Skeletal muscle satellite cell (primary cell): ENCODE measurements at regions not wholly inside any gene's neighbourhood (a gene's known extent, or its start where the extent isn't known, plus 50 kb on each side); places are given as distances from the start of the nearest gene placed in this dataset.
A peak's percentile ranks its signal among the peaks of the same experiment; 100 is the strongest.

Experiments used
- H3K27me3 ChIP-seq: 2 replicates; pipeline ENCODE4 v1.7.0; 2013; ENCODE audit warnings: low read length; ENCODE audit not compliant: control insufficient read depth, insufficient read depth
- H3K36me3 ChIP-seq: 2 replicates; pipeline ENCODE4 v1.7.0; 2013; ENCODE audit warnings: mild to moderate bottlenecking, control low read depth, low read length; ENCODE audit not compliant: insufficient read depth
- H3K4me1 ChIP-seq: 2 replicates; pipeline ENCODE4 v1.7.0; 2013; ENCODE audit warnings: low read length; ENCODE audit not compliant: control insufficient read depth, insufficient read depth
- H3K4me2 ChIP-seq: 2 replicates; pipeline ENCODE4 v1.7.0; 2013; ENCODE audit warnings: mild to moderate bottlenecking, low read length
- H3K4me3 ChIP-seq: 2 replicates; pipeline ENCODE4 v1.7.0; 2013; ENCODE audit warnings: low read length
- H3K9ac ChIP-seq: 2 replicates; pipeline ENCODE4 v1.7.0; 2013; ENCODE audit warnings: mild to moderate bottlenecking, low read depth, low read length, moderate library complexity
- H3K9me3 ChIP-seq: replicated peaks from 2 replicates; pipeline ENCODE4 v1.7.0; 2013; ENCODE audit warnings: mild to moderate bottlenecking, control low read depth, low read length

DNA sequence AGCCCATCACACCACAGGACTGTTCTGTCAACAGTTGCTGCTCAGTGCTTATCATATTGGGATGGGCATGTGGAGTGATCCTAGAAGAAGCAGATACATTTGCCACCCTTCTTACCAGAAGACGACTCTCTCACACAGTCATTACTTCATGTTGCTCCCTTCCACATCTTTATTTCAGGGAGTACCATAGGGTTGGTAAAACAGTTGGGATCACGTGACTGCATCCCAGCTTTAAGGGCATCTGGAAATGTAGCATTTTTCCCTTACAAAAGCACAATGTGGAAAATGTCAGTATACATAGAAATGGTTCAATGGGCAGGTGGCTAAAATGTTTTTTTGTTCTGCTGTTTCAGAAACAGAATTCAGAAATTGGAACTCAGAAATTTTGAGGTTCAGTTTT lies 791.0 kb downstream of the OTOL1 start:
- no peak overlapping the region for H3K4me2 ChIP-seq
- H3K36me3 ChIP-seq = no peaks in the 10 kb centered on the region
- no peaks in the 10 kb centered on the region for H3K9me3 ChIP-seq
- H3K4me3 ChIP-seq = no peak overlapping the region
- peaks cover 15% of the 10 kb centered on the region for H3K4me1 ChIP-seq
- H3K9ac ChIP-seq = no peak overlapping the region
- no peaks in the 10 kb centered on the region for H3K27me3 ChIP-seq

DNA sequence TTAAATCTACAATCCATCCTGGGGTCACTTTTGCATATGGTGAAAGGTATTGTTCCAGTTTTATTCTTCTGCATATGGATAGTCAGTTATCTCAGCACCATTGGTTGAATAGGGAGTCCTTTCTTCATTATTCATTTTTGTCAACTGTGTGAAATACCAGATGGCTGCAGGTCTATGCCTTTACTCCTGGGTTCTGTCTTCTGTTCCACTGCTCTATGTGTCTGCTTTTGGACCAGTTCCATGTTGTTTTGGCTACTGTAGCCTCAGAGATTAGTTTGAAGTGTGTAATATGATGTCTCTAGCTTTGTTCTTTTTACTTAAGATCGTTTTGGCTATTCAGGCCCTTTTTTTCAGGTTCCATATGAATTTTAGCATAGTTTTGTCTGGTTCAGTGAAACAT lies 795.8 kb downstream of the OTOL1 start:
- Histone ChIP-seq H3K4me1 (peaks cover 22% of the 10 kb centered on the region), H3K4me2 (no peak overlapping the region), H3K4me3 (no peak overlapping the region), H3K27me3 (no peaks in the 10 kb centered on the region), H3K36me3 (no peaks in the 10 kb centered on the region), H3K9ac (no peak overlapping the region), H3K9me3 (no peaks in the 10 kb centered on the region)

DNA sequence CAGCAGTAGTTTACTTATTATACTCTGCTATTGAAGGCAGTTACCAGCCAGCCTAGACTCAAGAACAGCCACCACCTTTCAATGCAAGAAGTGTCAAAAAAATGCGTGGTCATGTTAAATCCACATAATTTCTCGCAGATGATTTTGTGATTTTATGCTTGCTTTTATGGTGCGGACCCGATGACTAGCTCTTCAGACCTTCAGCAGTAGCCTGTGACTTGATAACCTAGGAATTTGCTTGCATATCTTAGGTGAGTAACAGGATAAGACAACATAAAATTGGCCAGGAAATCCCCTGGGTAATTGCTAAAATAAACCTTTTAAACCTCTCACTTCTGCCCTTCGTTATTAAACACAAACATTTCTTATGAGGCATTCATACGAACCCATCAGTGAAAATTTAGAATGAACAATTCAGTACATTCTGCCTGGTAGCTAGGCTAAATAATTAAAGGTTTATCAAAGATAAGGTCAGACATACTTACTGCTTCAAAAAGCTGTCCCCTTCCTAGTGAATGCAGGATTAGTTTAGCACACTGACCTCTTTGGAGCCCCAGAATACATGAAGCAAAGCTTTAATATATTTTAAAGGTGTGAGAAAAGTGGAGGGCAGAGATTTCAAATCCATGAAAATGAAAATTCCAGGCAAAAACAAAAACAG lies 798.8 kb downstream of the OTOL1 start:
- Histone ChIP-seq H3K36me3 (no peaks in the 10 kb centered on the region), H3K4me3 (peak overlapping the region; percentile 10), H3K9me3 (no peaks in the 10 kb centered on the region), H3K9ac (peak overlapping the region; percentile 76), H3K27me3 (no peaks in the 10 kb centered on the region), H3K4me1 (peaks cover 22% of the 10 kb centered on the region), H3K4me2 (peak overlapping the region; percentile 61)

- H3K27me3 ChIP-seq = no peaks in the 10 kb centered on the region
- H3K4me3 ChIP-seq = no peak overlapping the region
- no peaks in the 10 kb centered on the region for H3K36me3 ChIP-seq
- H3K9ac ChIP-seq = no peak overlapping the region
- no peak overlapping the region for H3K4me2 ChIP-seq
- no peaks in the 10 kb centered on the region for H3K4me1 ChIP-seq
- H3K9me3 ChIP-seq = no peaks in the 10 kb centered on the region
Measured at GRCh38 chr3:162302983-162303624, 806.5 kb downstream of the OTOL1 start.

- no peak overlapping the region for H3K4me2 ChIP-seq
- H3K36me3 ChIP-seq = no peaks in the 10 kb centered on the region
- no peak overlapping the region for H3K9ac ChIP-seq
- H3K27me3 ChIP-seq = no peaks in the 10 kb centered on the region
- H3K4me1 ChIP-seq = no peaks in the 10 kb centered on the region
- no peak overlapping the region for H3K4me3 ChIP-seq
- H3K9me3 ChIP-seq = no peaks in the 10 kb centered on the region
Measured at GRCh38 chr3:162317046-162317445, 820.4 kb downstream of the OTOL1 start.

DNA sequence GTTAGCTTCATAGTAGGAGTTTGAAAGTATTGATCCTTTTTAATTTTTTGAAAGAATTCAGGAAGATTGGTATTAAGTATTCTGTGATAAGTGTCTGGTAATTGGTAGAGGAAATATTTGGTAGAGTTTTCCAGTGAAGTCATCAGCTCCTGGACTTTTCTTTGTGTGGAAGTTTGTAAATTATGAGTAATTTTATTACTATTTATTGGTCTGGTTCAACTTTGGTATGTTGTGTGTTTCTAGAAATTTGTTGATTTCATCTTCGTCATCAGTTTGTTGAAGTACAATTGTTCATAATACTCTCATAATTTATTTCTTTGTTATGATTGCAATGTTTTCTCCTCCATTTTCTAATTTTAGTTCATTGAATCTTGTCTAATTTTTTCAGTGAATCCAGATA lies 832.0 kb downstream of the OTOL1 start:
- Histone ChIP-seq H3K4me1 (no peaks in the 10 kb centered on the region), H3K4me2 (no peak overlapping the region), H3K9ac (no peak overlapping the region), H3K36me3 (no peaks in the 10 kb centered on the region), H3K4me3 (no peak overlapping the region), H3K27me3 (no peaks in the 10 kb centered on the region), H3K9me3 (no peaks in the 10 kb centered on the region)

GRCh38 chr3:162329514-162329913 lies 832.9 kb downstream of the OTOL1 start:
- Histone ChIP-seq H3K4me3 (no peak overlapping the region), H3K9me3 (no peaks in the 10 kb centered on the region), H3K9ac (no peak overlapping the region), H3K4me2 (no peak overlapping the region), H3K4me1 (no peaks in the 10 kb centered on the region), H3K36me3 (no peaks in the 10 kb centered on the region), H3K27me3 (no peaks in the 10 kb centered on the region)

DNA sequence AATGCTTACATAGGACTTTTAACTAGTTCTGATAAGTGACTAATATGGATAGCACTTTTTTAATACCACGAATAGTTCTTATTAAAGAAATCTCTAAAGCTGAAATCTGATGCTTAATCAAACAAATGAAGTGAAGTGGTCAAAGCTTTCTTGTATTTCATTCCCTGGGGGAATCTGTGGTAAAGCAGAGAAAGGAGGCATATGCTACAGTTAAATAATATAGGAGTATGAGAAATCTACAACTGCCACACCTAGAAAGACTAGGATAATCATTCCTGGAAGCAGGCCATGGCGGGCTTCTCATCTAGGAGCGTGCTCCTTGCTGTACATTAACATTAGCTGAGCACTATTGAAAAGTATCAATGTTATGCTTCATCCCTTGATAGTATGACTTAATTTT lies 835.7 kb downstream of the OTOL1 start:
- H3K36me3 ChIP-seq = no peaks in the 10 kb centered on the region
- no peaks in the 10 kb centered on the region for H3K27me3 ChIP-seq
- no peak overlapping the region for H3K9ac ChIP-seq
- H3K9me3 ChIP-seq = no peaks in the 10 kb centered on the region
- H3K4me2 ChIP-seq = no peak overlapping the region
- H3K4me3 ChIP-seq = no peak overlapping the region
- peaks cover 1% of the 10 kb centered on the region for H3K4me1 ChIP-seq

- Histone ChIP-seq H3K4me3 (no peak overlapping the region), H3K9ac (no peak overlapping the region), H3K27me3 (no peaks in the 10 kb centered on the region), H3K4me1 (peaks cover 16% of the 10 kb centered on the region), H3K36me3 (no peaks in the 10 kb centered on the region), H3K9me3 (no peaks in the 10 kb centered on the region), H3K4me2 (no peak overlapping the region)
Measured at GRCh38 chr3:162334537-162334936, 837.9 kb downstream of the OTOL1 start.

DNA sequence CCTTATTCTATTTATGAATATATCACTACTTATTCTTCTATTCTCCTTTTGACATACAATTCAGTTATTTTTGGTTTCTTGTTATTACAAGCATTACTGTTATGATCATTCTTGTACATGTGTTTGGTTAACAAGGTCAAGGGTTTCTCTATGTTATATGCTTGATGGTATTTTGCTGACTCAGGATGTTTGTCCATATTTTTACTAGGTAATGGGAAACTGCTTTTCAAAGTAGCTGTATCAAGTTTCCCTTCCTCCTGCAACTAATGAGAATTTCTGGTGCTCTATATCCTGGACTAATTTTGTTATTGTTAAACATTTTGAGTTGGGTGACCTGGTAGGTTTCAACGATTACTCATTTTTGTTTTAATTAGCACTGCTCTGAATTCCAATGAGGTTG lies 841.0 kb downstream of the OTOL1 start:
- Histone ChIP-seq H3K4me3 (no peak overlapping the region), H3K9me3 (no peaks in the 10 kb centered on the region), H3K4me2 (peak overlapping the region; percentile 0), H3K9ac (no peak overlapping the region), H3K36me3 (no peaks in the 10 kb centered on the region), H3K4me1 (peaks cover 16% of the 10 kb centered on the region), H3K27me3 (no peaks in the 10 kb centered on the region)

- no peak overlapping the region for H3K4me3 ChIP-seq
- H3K27me3 ChIP-seq = no peaks in the 10 kb centered on the region
- H3K4me2 ChIP-seq = no peak overlapping the region
- H3K36me3 ChIP-seq = no peaks in the 10 kb centered on the region
- H3K4me1 ChIP-seq = peaks cover 16% of the 10 kb centered on the region
- no peaks in the 10 kb centered on the region for H3K9me3 ChIP-seq
- H3K9ac ChIP-seq = no peak overlapping the region
Measured at GRCh38 chr3:162338514-162338913, 841.9 kb downstream of the OTOL1 start.

GRCh38 chr3:162348912-162349311 lies 852.3 kb downstream of the OTOL1 start:
- Histone ChIP-seq H3K9me3 (no peaks in the 10 kb centered on the region), H3K4me1 (no peaks in the 10 kb centered on the region), H3K27me3 (no peaks in the 10 kb centered on the region), H3K4me3 (no peak overlapping the region), H3K9ac (no peak overlapping the region), H3K4me2 (no peak overlapping the region), H3K36me3 (no peaks in the 10 kb centered on the region)
